ENCODE measurements at regions not wholly inside any gene's neighbourhood (a gene's known extent, or its start where the extent isn't known, plus 50 kb on each side); places are given as distances from the start of the nearest gene placed in this dataset.

- peaks cover 0 to 2% (median 0%) of the 10 kb centered on the region in 5 experiments for H3K9me3 ChIP-seq (ENCODE audit: control extremely low read depth in 1 of 5, control insufficient read depth in 4 of 5, insufficient read depth in 2 of 5, low read depth in 1 of 5, low read length in 4 of 5)
- H3K27ac ChIP-seq (ENCODE audit: insufficient read depth in 1 of 2, low read depth in 1 of 2, low read length in 2 of 2, poor library complexity in 1 of 2, severe bottlenecking in 2 of 2): no peak overlapping the region
- H3K4me1 ChIP-seq (ENCODE audit: control extremely low read depth in 1 of 4, control insufficient read depth in 4 of 4, insufficient read depth in 4 of 4, low read length in 3 of 4): no peaks in the 10 kb centered on the region
- POLR2A ChIA-PET: no interaction called here
- no peaks in the 10 kb centered on the region for H3K36me3 ChIP-seq (ENCODE audit: control insufficient read depth in 4 of 4, insufficient read depth in 4 of 4, low read length in 3 of 4)
- WGBS (ENCODE audit: insufficient coverage): 76% methylated on average over 3 of the region's 3 CpGs
- no peaks in the 10 kb centered on the region for H3K27me3 ChIP-seq (replicated peaks in 2 of 5; ENCODE audit: control insufficient read depth in 4 of 5, insufficient read depth in 5 of 5, low read length in 4 of 5)
- DNase-seq: no peak
- CTCF ChIA-PET: no interaction called here
- no peak overlapping the region for H3K4me3 ChIP-seq (ENCODE audit: control insufficient read depth in 1 of 7, extremely low read depth in 1 of 7, insufficient read depth in 4 of 7, low read depth in 2 of 7, low read length in 6 of 7)
These were observed 52.0 kb downstream of the LRATD1 start for GRCh38 chr2:14684516-14684915.

- no peak for DNase-seq
- H3K4me3 ChIP-seq (ENCODE audit: control insufficient read depth in 1 of 7, extremely low read depth in 1 of 7, insufficient read depth in 4 of 7, low read depth in 2 of 7, low read length in 6 of 7): no peak overlapping the region
- ChIA-PET CTCF (no interaction called here), POLR2A (no interaction called here)
- H3K9me3 ChIP-seq (ENCODE audit: control extremely low read depth in 1 of 5, control insufficient read depth in 4 of 5, insufficient read depth in 2 of 5, low read depth in 1 of 5, low read length in 4 of 5): peaks cover 0 to 3% (median 0%) of the 10 kb centered on the region in 5 experiments
- no peak overlapping the region for H3K27ac ChIP-seq (ENCODE audit: insufficient read depth in 1 of 2, low read depth in 1 of 2, low read length in 2 of 2, poor library complexity in 1 of 2, severe bottlenecking in 2 of 2)
- H3K4me1 ChIP-seq (ENCODE audit: control extremely low read depth in 1 of 4, control insufficient read depth in 4 of 4, insufficient read depth in 4 of 4, low read length in 3 of 4): no peaks in the 10 kb centered on the region
- WGBS (ENCODE audit: insufficient coverage): 90% methylated on average over 2 of the region's 4 CpGs
- no peaks in the 10 kb centered on the region for H3K36me3 ChIP-seq (ENCODE audit: control insufficient read depth in 4 of 4, insufficient read depth in 4 of 4, low read length in 3 of 4)
- H3K27me3 ChIP-seq (replicated peaks in 2 of 5; ENCODE audit: control insufficient read depth in 4 of 5, insufficient read depth in 5 of 5, low read length in 4 of 5): no peaks in the 10 kb centered on the region
These were observed 58.4 kb downstream of the LRATD1 start for GRCh38 chr2:14690926-14691325.

GRCh38 chr2:14693874-14694273, 61.4 kb downstream of the LRATD1 start:
- CTCF ChIA-PET: no interaction called here
- Histone ChIP-seq H3K36me3 (ENCODE audit: control insufficient read depth in 4 of 4, insufficient read depth in 4 of 4, low read length in 3 of 4) (no peaks in the 10 kb centered on the region), H3K9me3 (ENCODE audit: control extremely low read depth in 1 of 5, control insufficient read depth in 4 of 5, insufficient read depth in 2 of 5, low read depth in 1 of 5, low read length in 4 of 5) (peaks cover 0 to 3% (median 0%) of the 10 kb centered on the region in 5 experiments), H3K27me3 (replicated peaks in 2 of 5; ENCODE audit: control insufficient read depth in 4 of 5, insufficient read depth in 5 of 5, low read length in 4 of 5) (no peaks in the 10 kb centered on the region), H3K4me1 (ENCODE audit: control extremely low read depth in 1 of 4, control insufficient read depth in 4 of 4, insufficient read depth in 4 of 4, low read length in 3 of 4) (no peaks in the 10 kb centered on the region), H3K27ac (ENCODE audit: insufficient read depth in 1 of 2, low read depth in 1 of 2, low read length in 2 of 2, poor library complexity in 1 of 2, severe bottlenecking in 2 of 2) (no peak overlapping the region), H3K4me3 (ENCODE audit: control insufficient read depth in 1 of 7, extremely low read depth in 1 of 7, insufficient read depth in 4 of 7, low read depth in 2 of 7, low read length in 6 of 7) (no peak overlapping the region)
- POLR2A ChIA-PET: no interaction called here
- WGBS (ENCODE audit: insufficient coverage): 100% methylated on average over 1 of the region's 2 CpGs
- DNase-seq: no peak

GRCh38 chr2:14700753-14701152, 68.2 kb downstream of the LRATD1 start:
- ChIA-PET POLR2A (no interaction called here), CTCF (no interaction called here)
- WGBS (ENCODE audit: insufficient coverage): 91% methylated on average over 1 of the region's 2 CpGs
- H3K4me1 ChIP-seq (ENCODE audit: control extremely low read depth in 1 of 4, control insufficient read depth in 4 of 4, insufficient read depth in 4 of 4, low read length in 3 of 4): no peaks in the 10 kb centered on the region
- H3K4me3 ChIP-seq (ENCODE audit: control insufficient read depth in 1 of 7, extremely low read depth in 1 of 7, insufficient read depth in 4 of 7, low read depth in 2 of 7, low read length in 6 of 7): no peak overlapping the region
- H3K27me3 ChIP-seq (replicated peaks in 2 of 5; ENCODE audit: control insufficient read depth in 4 of 5, insufficient read depth in 5 of 5, low read length in 4 of 5): no peaks in the 10 kb centered on the region
- H3K9me3 ChIP-seq (ENCODE audit: control extremely low read depth in 1 of 5, control insufficient read depth in 4 of 5, insufficient read depth in 2 of 5, low read depth in 1 of 5, low read length in 4 of 5): no peaks in the 10 kb centered on the region
- no peaks in the 10 kb centered on the region for H3K36me3 ChIP-seq (ENCODE audit: control insufficient read depth in 4 of 4, insufficient read depth in 4 of 4, low read length in 3 of 4)
- H3K27ac ChIP-seq (ENCODE audit: insufficient read depth in 1 of 2, low read depth in 1 of 2, low read length in 2 of 2, poor library complexity in 1 of 2, severe bottlenecking in 2 of 2): no peak overlapping the region
- DNase-seq: no peak

- no peak for DNase-seq
- CTCF ChIA-PET: no interaction called here
- POLR2A ChIA-PET: no interaction called here
These were observed 69.7 kb downstream of the LRATD1 start for GRCh38 chr2:14702258-14702657.

GRCh38 chr2:14706201-14706600, 73.7 kb downstream of the LRATD1 start:
- Histone ChIP-seq H3K27ac (ENCODE audit: insufficient read depth in 1 of 2, low read depth in 1 of 2, low read length in 2 of 2, poor library complexity in 1 of 2, severe bottlenecking in 2 of 2) (no peak overlapping the region), H3K36me3 (ENCODE audit: control insufficient read depth in 4 of 4, insufficient read depth in 4 of 4, low read length in 3 of 4) (no peaks in the 10 kb centered on the region), H3K4me1 (ENCODE audit: control extremely low read depth in 1 of 4, control insufficient read depth in 4 of 4, insufficient read depth in 4 of 4, low read length in 3 of 4) (no peaks in the 10 kb centered on the region), H3K4me3 (ENCODE audit: control insufficient read depth in 1 of 7, extremely low read depth in 1 of 7, insufficient read depth in 4 of 7, low read depth in 2 of 7, low read length in 6 of 7) (no peak overlapping the region), H3K27me3 (replicated peaks in 2 of 5; ENCODE audit: control insufficient read depth in 4 of 5, insufficient read depth in 5 of 5, low read length in 4 of 5) (no peaks in the 10 kb centered on the region), H3K9me3 (ENCODE audit: control extremely low read depth in 1 of 5, control insufficient read depth in 4 of 5, insufficient read depth in 2 of 5, low read depth in 1 of 5, low read length in 4 of 5) (no peaks in the 10 kb centered on the region)
- POLR2A ChIA-PET: no interaction called here
- WGBS (ENCODE audit: insufficient coverage): no CpG with 5 or more reads among the region's 1 CpG
- DNase-seq: no peak
- CTCF ChIA-PET: no interaction called here

More at GRCh38 chr2:14702258-14702657, 69.7 kb downstream of the LRATD1 start:
- Histone ChIP-seq H3K9me3 (ENCODE audit: control extremely low read depth in 1 of 5, control insufficient read depth in 4 of 5, insufficient read depth in 2 of 5, low read depth in 1 of 5, low read length in 4 of 5) (no peaks in the 10 kb centered on the region), H3K4me1 (ENCODE audit: control extremely low read depth in 1 of 4, control insufficient read depth in 4 of 4, insufficient read depth in 4 of 4, low read length in 3 of 4) (no peaks in the 10 kb centered on the region), H3K4me3 (ENCODE audit: control insufficient read depth in 1 of 7, extremely low read depth in 1 of 7, insufficient read depth in 4 of 7, low read depth in 2 of 7, low read length in 6 of 7) (no peak overlapping the region), H3K27me3 (replicated peaks in 2 of 5; ENCODE audit: control insufficient read depth in 4 of 5, insufficient read depth in 5 of 5, low read length in 4 of 5) (no peaks in the 10 kb centered on the region), H3K36me3 (ENCODE audit: control insufficient read depth in 4 of 4, insufficient read depth in 4 of 4, low read length in 3 of 4) (no peaks in the 10 kb centered on the region), H3K27ac (ENCODE audit: insufficient read depth in 1 of 2, low read depth in 1 of 2, low read length in 2 of 2, poor library complexity in 1 of 2, severe bottlenecking in 2 of 2) (no peak overlapping the region)
- WGBS (ENCODE audit: insufficient coverage): no CpG with 5 or more reads among the region's 3 CpGs

- no peaks in the 10 kb centered on the region for H3K4me1 ChIP-seq (ENCODE audit: control extremely low read depth in 1 of 4, control insufficient read depth in 4 of 4, insufficient read depth in 4 of 4, low read length in 3 of 4)
- H3K9me3 ChIP-seq (ENCODE audit: control extremely low read depth in 1 of 5, control insufficient read depth in 4 of 5, insufficient read depth in 2 of 5, low read depth in 1 of 5, low read length in 4 of 5): no peaks in the 10 kb centered on the region
- no peak overlapping the region for H3K27ac ChIP-seq (ENCODE audit: insufficient read depth in 1 of 2, low read depth in 1 of 2, low read length in 2 of 2, poor library complexity in 1 of 2, severe bottlenecking in 2 of 2)
- WGBS (ENCODE audit: insufficient coverage): 96% methylated on average over 4 of the region's 5 CpGs
- H3K4me3 ChIP-seq (ENCODE audit: control insufficient read depth in 1 of 7, extremely low read depth in 1 of 7, insufficient read depth in 4 of 7, low read depth in 2 of 7, low read length in 6 of 7): no peak overlapping the region
- H3K27me3 ChIP-seq (replicated peaks in 2 of 5; ENCODE audit: control insufficient read depth in 4 of 5, insufficient read depth in 5 of 5, low read length in 4 of 5): no peaks in the 10 kb centered on the region
- ChIA-PET POLR2A (no interaction called here), CTCF (no interaction called here)
- no peaks in the 10 kb centered on the region for H3K36me3 ChIP-seq (ENCODE audit: control insufficient read depth in 4 of 4, insufficient read depth in 4 of 4, low read length in 3 of 4)
- no peak for DNase-seq
These were observed 79.6 kb downstream of the LRATD1 start for GRCh38 chr2:14712111-14712510.
